Stimulated activated memory B cell treated with anti-CD40 and anti-IgM and Interleukin-4, amounts not matched to agents 10 μg/mL and 1 μg/mL and 100 μg/mL, for 72 hours (primary cell): ENCODE measurements at regions not wholly inside any gene's neighbourhood (a gene's known extent, or its start where the extent isn't known, plus 50 kb on each side); places are given as distances from the start of the nearest gene placed in this dataset.

Experiments used
- ATAC-seq: fragments of 150-1000 bp; cut with Tn5 transposase; 2 replicates; pipeline ENCODE4 v1.10.0; 2021
- H3K27ac Mint-ChIP-seq: one replicate; pipeline ENCODE4 v1.8.0; 2022; ENCODE audit warnings: mild to moderate bottlenecking, mixed read lengths
- H3K27me3 Mint-ChIP-seq: one replicate; pipeline ENCODE4 v1.8.0; 2022; ENCODE audit warnings: mixed read lengths
- H3K36me3 Mint-ChIP-seq: one replicate; pipeline ENCODE4 v1.8.0; 2022; ENCODE audit warnings: mixed read lengths
- H3K4me1 Mint-ChIP-seq: one replicate; pipeline ENCODE4 v1.8.0; 2022; ENCODE audit warnings: mixed read lengths
- H3K4me3 Mint-ChIP-seq: one replicate; pipeline ENCODE4 v1.8.0; 2022; ENCODE audit warnings: mild to moderate bottlenecking, moderate library complexity, mixed read lengths
- H3K9me3 Mint-ChIP-seq: one replicate; pipeline ENCODE4 v1.8.0; 2022; ENCODE audit warnings: mixed read lengths

DNA sequence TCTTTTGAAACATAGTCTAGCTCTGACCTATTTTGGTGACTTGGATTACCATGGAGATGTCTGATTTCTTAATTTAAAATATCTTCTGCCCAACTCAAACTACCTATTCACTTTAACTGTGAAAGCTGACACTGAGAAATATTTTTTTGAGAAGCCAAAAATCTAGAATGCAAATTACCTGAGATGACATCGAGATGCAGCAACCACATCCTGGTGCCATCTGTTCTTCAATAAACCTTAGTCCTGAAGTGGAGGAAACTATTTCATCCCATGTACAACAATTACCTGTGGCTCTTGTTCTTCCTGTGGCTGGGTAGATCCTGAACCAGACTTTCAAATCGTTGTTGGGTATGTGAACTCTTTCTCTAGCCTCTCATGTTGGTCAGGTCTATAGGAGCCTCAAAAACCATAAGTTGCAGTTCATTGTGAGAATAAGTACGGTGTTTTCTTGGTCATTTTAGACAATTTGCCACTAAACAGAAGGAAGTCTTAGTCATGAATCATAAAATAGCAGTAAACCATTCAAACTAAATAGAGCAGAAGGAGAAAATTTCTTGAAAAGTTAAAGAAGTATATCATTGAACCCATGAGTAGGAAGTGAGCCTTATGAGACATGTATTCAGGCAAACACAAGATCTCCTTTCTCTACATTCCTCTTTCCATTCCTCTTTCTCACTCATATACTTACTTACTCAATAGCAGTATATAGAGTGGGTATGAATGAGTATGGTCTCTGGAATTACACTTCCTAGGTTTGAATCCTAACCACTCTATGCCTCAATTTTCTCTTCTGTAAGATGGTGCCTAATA, 176.0 kb downstream of the HMHB1 start:
- peaks cover 5% of the 10 kb centered on the region for H3K4me1 Mint-ChIP-seq
- no peak overlapping the region for H3K4me3 Mint-ChIP-seq
- no peaks in the 10 kb centered on the region for H3K36me3 Mint-ChIP-seq
- peaks cover 27% of the 10 kb centered on the region for H3K27me3 Mint-ChIP-seq
- ATAC-seq, result no peak
- H3K9me3 Mint-ChIP-seq, result peaks cover 3% of the 10 kb centered on the region
- H3K27ac Mint-ChIP-seq, result no peak overlapping the region

DNA sequence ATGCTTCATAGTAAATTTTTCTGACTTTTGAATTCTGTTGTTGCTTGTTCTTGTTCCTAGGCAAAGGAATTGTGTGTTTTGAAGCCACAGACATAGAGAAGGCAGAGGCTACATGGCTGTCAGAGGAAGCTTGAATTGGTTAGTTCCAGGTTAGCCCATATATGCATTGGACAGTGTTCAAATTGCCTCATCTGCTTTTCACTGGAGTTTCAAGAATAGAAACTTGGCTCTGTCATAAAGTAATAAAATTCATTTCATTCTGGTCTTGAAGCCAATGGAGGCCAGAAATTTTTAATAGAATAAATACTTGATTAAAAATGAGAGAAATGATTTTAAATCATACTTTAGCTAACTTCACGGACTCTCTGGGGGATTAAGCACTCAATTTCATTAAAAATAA, 178.0 kb downstream of the YIPF5 start:
- H3K36me3 Mint-ChIP-seq, result no peaks in the 10 kb centered on the region
- H3K9me3 Mint-ChIP-seq, result peaks cover 2% of the 10 kb centered on the region
- H3K27me3 Mint-ChIP-seq, result peaks cover 14% of the 10 kb centered on the region
- H3K4me1 Mint-ChIP-seq, result peaks cover 4% of the 10 kb centered on the region
- no peak for ATAC-seq
- no peak overlapping the region for H3K4me3 Mint-ChIP-seq
- H3K27ac Mint-ChIP-seq, result no peak overlapping the region

GRCh38 chr5:144002876-144003275, 167.6 kb downstream of the YIPF5 start:
- Mint-ChIP-seq H3K4me3 (no peak overlapping the region), H3K36me3 (no peaks in the 10 kb centered on the region), H3K27ac (no peak overlapping the region), H3K4me1 (no peaks in the 10 kb centered on the region), H3K9me3 (no peaks in the 10 kb centered on the region), H3K27me3 (no peaks in the 10 kb centered on the region)
- no peak for ATAC-seq

DNA sequence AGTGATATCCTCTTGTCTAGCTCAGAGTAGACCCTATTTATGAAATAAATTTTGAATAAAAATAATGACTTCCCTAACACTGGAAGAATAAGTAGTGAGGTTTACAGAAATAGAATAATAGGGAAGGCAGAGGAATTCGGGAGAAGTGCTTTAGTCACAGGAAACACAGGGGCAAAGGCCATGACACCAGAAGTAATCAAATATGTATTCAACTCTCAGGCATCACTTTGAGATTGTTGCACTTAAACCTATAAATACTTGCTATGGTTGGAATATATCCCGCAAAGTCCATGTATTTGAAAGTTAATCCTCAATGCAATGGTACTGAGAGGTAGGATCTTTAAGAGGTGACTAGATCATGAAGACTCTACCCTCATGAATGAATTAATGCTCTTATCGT, 166.8 kb downstream of the YIPF5 start:
- Mint-ChIP-seq H3K9me3 (no peaks in the 10 kb centered on the region), H3K27me3 (no peaks in the 10 kb centered on the region), H3K4me1 (no peaks in the 10 kb centered on the region), H3K4me3 (no peak overlapping the region), H3K27ac (no peak overlapping the region), H3K36me3 (no peaks in the 10 kb centered on the region)
- no peak for ATAC-seq

DNA sequence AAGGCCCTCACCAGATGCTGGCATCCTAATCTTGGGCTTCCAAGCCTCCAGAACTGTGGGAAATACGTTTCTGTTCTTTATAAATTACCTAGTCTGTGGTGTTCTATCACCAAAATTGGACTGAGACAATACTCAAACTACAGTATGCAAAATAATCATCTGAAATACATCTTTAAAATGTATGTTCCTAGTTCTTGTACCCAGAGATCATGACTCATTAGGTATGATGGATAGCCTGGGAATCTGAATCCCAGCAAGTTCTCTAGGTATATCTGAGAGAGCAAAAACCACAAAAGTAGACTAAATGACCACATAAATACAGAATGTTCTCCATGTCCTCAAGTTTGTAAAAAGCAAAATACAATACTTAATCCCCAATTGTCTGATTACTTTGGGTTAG, 166.3 kb downstream of the YIPF5 start:
- H3K9me3 Mint-ChIP-seq, result no peaks in the 10 kb centered on the region
- no peaks in the 10 kb centered on the region for H3K36me3 Mint-ChIP-seq
- H3K4me1 Mint-ChIP-seq, result no peaks in the 10 kb centered on the region
- no peaks in the 10 kb centered on the region for H3K27me3 Mint-ChIP-seq
- no peak for ATAC-seq
- H3K4me3 Mint-ChIP-seq, result no peak overlapping the region
- H3K27ac Mint-ChIP-seq, result no peak overlapping the region

DNA sequence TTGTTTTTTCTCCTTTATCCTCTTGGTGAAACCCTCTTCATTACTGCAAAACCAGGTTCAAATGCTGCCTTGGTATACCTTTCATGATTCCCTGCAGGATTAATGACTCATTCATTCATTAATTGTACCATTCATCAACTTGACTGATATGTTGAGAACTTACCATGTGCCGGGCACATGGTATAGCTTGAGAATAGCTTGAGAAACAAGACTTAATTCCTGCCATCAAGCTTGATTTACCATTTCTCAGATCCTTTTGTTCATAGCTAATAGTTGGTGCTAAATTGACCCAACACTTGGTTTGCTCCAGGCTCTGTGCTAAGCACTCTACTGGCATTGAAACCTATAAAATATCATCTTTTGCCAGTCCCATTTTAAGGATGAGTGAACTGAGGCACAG, 165.7 kb downstream of the YIPF5 start:
- H3K9me3 Mint-ChIP-seq, result no peaks in the 10 kb centered on the region
- H3K27ac Mint-ChIP-seq, result no peak overlapping the region
- H3K27me3 Mint-ChIP-seq, result no peaks in the 10 kb centered on the region
- no peaks in the 10 kb centered on the region for H3K4me1 Mint-ChIP-seq
- ATAC-seq, result no peak
- no peaks in the 10 kb centered on the region for H3K36me3 Mint-ChIP-seq
- no peak overlapping the region for H3K4me3 Mint-ChIP-seq

DNA sequence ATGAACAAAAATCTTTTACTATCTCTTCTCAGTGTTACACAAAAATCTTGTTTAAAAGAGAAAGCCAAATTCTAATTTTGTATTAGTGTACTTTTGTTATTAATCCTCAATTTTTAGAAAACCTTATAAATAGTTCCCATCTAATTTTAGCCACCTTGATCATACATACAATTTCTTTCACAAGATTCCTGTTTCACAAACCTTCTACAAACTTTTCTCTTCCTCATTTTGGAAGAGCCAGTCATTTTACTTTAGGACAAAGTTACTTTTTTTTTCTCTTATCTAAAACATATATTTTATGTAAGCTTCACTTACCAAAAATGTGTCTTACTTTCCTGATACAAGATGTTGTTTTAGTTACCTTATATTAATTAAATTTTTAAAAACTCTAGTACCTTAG, 161.3 kb downstream of the YIPF5 start:
- peaks cover 3% of the 10 kb centered on the region for H3K9me3 Mint-ChIP-seq
- no peaks in the 10 kb centered on the region for H3K4me1 Mint-ChIP-seq
- ATAC-seq, result no peak
- H3K27me3 Mint-ChIP-seq, result no peaks in the 10 kb centered on the region
- H3K36me3 Mint-ChIP-seq, result no peaks in the 10 kb centered on the region
- H3K4me3 Mint-ChIP-seq, result no peak overlapping the region
- H3K27ac Mint-ChIP-seq, result no peak overlapping the region

- Mint-ChIP-seq H3K27me3 (no peaks in the 10 kb centered on the region), H3K4me1 (no peaks in the 10 kb centered on the region), H3K4me3 (no peak overlapping the region), H3K36me3 (no peaks in the 10 kb centered on the region), H3K27ac (no peak overlapping the region), H3K9me3 (peaks cover 3% of the 10 kb centered on the region)
- ATAC-seq, result no peak
These were observed 159.1 kb downstream of the YIPF5 start for GRCh38 chr5:144011388-144011787.

GRCh38 chr5:144013816-144014215, 156.6 kb downstream of the YIPF5 start:
- Mint-ChIP-seq H3K36me3 (no peaks in the 10 kb centered on the region), H3K27me3 (no peaks in the 10 kb centered on the region), H3K27ac (no peak overlapping the region), H3K9me3 (peaks cover 3% of the 10 kb centered on the region), H3K4me3 (no peak overlapping the region), H3K4me1 (no peaks in the 10 kb centered on the region)
- ATAC-seq, result no peak

- Mint-ChIP-seq H3K9me3 (peaks cover 3% of the 10 kb centered on the region), H3K27me3 (no peaks in the 10 kb centered on the region), H3K36me3 (no peaks in the 10 kb centered on the region), H3K4me3 (no peak overlapping the region), H3K4me1 (no peaks in the 10 kb centered on the region), H3K27ac (no peak overlapping the region)
- no peak for ATAC-seq
These were observed 154.5 kb downstream of the YIPF5 start for GRCh38 chr5:144015961-144016360.

DNA sequence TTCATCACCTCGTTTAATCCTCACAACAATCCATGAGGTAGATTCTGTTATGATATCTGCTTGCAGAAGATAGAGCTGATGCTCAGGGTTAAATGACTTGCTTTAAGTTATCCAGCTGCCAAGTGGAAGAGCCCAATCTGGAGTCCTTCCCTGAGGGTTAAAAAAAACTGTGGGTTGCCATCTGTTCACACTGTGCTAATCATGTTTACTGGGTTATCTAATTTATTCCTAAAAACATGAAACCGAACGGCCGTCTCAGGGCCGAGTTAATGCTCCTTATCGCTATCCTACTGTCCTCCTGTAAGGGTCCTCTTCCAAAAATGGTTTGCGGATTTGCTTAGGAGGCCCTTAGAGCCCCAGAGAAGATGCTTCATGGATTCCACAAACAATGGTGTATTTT, 153.3 kb downstream of the YIPF5 start:
- no peak for ATAC-seq
- Mint-ChIP-seq H3K4me1 (no peaks in the 10 kb centered on the region), H3K4me3 (no peak overlapping the region), H3K27me3 (no peaks in the 10 kb centered on the region), H3K36me3 (no peaks in the 10 kb centered on the region), H3K27ac (no peak overlapping the region), H3K9me3 (peaks cover 6% of the 10 kb centered on the region)

GRCh38 chr5:144017631-144018030, 152.8 kb downstream of the YIPF5 start:
- no peaks in the 10 kb centered on the region for H3K36me3 Mint-ChIP-seq
- no peaks in the 10 kb centered on the region for H3K27me3 Mint-ChIP-seq
- H3K9me3 Mint-ChIP-seq, result peaks cover 6% of the 10 kb centered on the region
- no peak overlapping the region for H3K27ac Mint-ChIP-seq
- H3K4me1 Mint-ChIP-seq, result no peaks in the 10 kb centered on the region
- ATAC-seq, result no peak
- no peak overlapping the region for H3K4me3 Mint-ChIP-seq

DNA sequence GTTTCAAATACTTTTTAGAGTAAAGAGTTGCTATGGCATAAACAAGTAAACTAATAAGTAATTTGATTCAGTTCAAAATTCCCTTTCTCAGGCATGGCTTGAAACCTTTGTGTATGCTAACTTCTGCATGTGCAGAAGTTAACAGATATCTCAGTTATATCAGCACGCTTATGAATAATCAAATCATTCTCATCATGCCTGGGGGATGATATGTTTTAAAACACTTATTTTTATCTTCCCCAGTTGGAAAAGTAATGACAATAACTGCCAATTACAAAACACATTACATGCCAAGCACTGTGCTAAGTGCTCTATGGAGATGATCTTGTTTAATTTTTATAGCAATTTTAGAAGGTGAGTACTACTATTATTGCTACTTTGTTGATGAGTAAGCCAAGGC, 146.4 kb downstream of the YIPF5 start:
- ATAC-seq, result no peak
- H3K27me3 Mint-ChIP-seq, result no peaks in the 10 kb centered on the region

GRCh38 chr5:144024545-144024944, 145.9 kb downstream of the YIPF5 start:
- peaks cover 2% of the 10 kb centered on the region for H3K9me3 Mint-ChIP-seq
- no peak overlapping the region for H3K27ac Mint-ChIP-seq
- no peaks in the 10 kb centered on the region for H3K4me1 Mint-ChIP-seq
- no peaks in the 10 kb centered on the region for H3K27me3 Mint-ChIP-seq
- no peak for ATAC-seq
- no peaks in the 10 kb centered on the region for H3K36me3 Mint-ChIP-seq
- H3K4me3 Mint-ChIP-seq, result no peak overlapping the region

More for the DNA sequence above, 146.4 kb downstream of the YIPF5 start:
- Mint-ChIP-seq H3K9me3 (peaks cover 2% of the 10 kb centered on the region), H3K4me3 (no peak overlapping the region), H3K27ac (no peak overlapping the region), H3K36me3 (no peaks in the 10 kb centered on the region), H3K4me1 (no peaks in the 10 kb centered on the region)

DNA sequence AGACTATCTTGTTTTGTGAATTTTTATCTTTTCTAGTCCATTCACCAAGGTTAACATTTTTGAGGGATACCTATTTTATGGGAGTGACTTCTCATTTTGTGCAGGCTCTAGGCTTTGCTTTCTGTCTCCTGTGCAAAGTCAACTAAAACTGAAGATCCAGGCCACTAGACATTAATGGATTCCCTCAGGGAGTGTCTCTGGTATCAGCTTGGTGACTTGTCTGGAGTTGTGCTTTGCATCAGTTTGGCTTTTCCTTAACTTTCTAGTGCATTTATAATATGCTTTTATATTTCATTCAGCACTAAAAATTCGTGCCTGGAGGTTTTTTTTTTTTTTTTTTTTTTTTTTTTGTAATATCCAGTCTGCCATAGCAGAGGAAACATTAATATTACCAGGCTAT, 144.2 kb downstream of the YIPF5 start:
- Mint-ChIP-seq H3K9me3 (peaks cover 2% of the 10 kb centered on the region), H3K4me3 (no peak overlapping the region), H3K27me3 (no peaks in the 10 kb centered on the region), H3K4me1 (no peaks in the 10 kb centered on the region), H3K27ac (no peak overlapping the region), H3K36me3 (no peaks in the 10 kb centered on the region)
- ATAC-seq, result no peak

GRCh38 chr5:144028058-144028457, 142.4 kb downstream of the YIPF5 start:
- no peak for ATAC-seq
- no peaks in the 10 kb centered on the region for H3K4me1 Mint-ChIP-seq
- no peak overlapping the region for H3K27ac Mint-ChIP-seq
- H3K9me3 Mint-ChIP-seq, result no peaks in the 10 kb centered on the region
- H3K36me3 Mint-ChIP-seq, result no peaks in the 10 kb centered on the region
- H3K4me3 Mint-ChIP-seq, result no peak overlapping the region
- no peaks in the 10 kb centered on the region for H3K27me3 Mint-ChIP-seq
